Right atrium auricular region (tissue), 2 donors: ENCODE measurements at regions not wholly inside any gene's neighbourhood (a gene's known extent, or its start where the extent isn't known, plus 50 kb on each side); places are given as distances from the start of the nearest gene placed in this dataset.

Experiments
- DNase-seq: peaks from one replicate; pipeline ENCODE4 v3.0.0-alpha.2; 2019; ENCODE audit warnings: low spot score
- H3K27ac ChIP-seq, 2 donors: fragments of 200-600 bp; sonication (generic); 1 replicate in 1 of 2; 2 replicates in 1 of 2; pipeline ENCODE4 v1.5.1; 2016 to 2019
- H3K27me3 ChIP-seq, 2 donors: fragments of 200-600 bp; sonication (generic); one replicate each; pipeline versions ENCODE4 v1.5.1 to v1.6.0; 2017 to 2019
- H3K36me3 ChIP-seq: fragments of 200-600 bp; sonication (generic); one replicate; pipeline ENCODE4 v1.5.1; 2016
- H3K4me1 ChIP-seq, 2 donors: fragments of 200-600 bp; sonication (generic); one replicate each; pipeline versions ENCODE4 v1.5.1 to v1.6.0; 2017 to 2019
- H3K4me3 ChIP-seq, 2 donors: fragments of 200-600 bp; sonication (generic); 1 replicate in 1 of 2; 2 replicates in 1 of 2; pipeline ENCODE4 v1.5.1; 2017 to 2019; ENCODE audit warnings: mild to moderate bottlenecking in 1 of 2, moderate library complexity in 1 of 2
- H3K9me3 ChIP-seq, 2 donors: fragments of 200-600 bp; sonication (generic); one replicate each; pipeline ENCODE4 v1.5.1; 2019
- TF ChIP-seq, protein P1 (sequence below), 2 donors: fragments of 200-600 bp; sonication (generic); IDR thresholded peaks; one replicate each; pipeline ENCODE4 v1.5.1; 2019; ENCODE audit warnings: antibody characterized with exemption in 2 of 2

- Histone ChIP-seq H3K27ac (no peak overlapping the region), H3K9me3 (no peaks in the 10 kb centered on the region), H3K4me1 (no peaks in the 10 kb centered on the region), H3K4me3 (no peak overlapping the region), H3K27me3 (no peaks in the 10 kb centered on the region), H3K36me3 (no peaks in the 10 kb centered on the region)
- no peak for DNase-seq
- TF ChIP-seq, protein P1, sequence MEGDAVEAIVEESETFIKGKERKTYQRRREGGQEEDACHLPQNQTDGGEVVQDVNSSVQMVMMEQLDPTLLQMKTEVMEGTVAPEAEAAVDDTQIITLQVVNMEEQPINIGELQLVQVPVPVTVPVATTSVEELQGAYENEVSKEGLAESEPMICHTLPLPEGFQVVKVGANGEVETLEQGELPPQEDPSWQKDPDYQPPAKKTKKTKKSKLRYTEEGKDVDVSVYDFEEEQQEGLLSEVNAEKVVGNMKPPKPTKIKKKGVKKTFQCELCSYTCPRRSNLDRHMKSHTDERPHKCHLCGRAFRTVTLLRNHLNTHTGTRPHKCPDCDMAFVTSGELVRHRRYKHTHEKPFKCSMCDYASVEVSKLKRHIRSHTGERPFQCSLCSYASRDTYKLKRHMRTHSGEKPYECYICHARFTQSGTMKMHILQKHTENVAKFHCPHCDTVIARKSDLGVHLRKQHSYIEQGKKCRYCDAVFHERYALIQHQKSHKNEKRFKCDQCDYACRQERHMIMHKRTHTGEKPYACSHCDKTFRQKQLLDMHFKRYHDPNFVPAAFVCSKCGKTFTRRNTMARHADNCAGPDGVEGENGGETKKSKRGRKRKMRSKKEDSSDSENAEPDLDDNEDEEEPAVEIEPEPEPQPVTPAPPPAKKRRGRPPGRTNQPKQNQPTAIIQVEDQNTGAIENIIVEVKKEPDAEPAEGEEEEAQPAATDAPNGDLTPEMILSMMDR (IDR thresholded peaks at IDR 0.05) = no peak
Measured at GRCh38 chr6:90984066-90984465, 397.2 kb upstream of the MAP3K7 start.

DNA sequence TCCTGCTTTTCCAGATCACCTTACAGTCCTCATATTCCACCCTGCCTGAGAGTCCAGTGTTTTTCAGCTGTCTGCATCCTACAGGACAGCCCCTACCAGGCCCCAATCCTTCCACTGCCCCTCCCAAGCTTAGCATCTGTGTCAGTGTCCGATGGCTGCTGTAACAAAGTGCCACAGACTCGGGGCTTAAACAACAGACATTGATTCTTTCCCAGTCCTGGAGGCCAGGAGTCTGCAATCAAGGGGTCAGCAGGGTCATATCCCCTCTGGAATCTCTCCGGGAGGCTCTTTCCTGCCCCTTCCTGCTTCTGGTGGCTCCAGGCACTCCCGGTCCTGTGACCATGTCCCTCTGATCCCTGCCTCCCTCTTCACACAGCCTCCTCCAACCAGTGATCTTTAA, 396.6 kb upstream of the MAP3K7 start:
- Histone ChIP-seq H3K4me1 (no peaks in the 10 kb centered on the region), H3K27ac (no peak overlapping the region), H3K27me3 (no peaks in the 10 kb centered on the region), H3K36me3 (no peaks in the 10 kb centered on the region), H3K4me3 (no peak overlapping the region), H3K9me3 (no peaks in the 10 kb centered on the region)
- TF ChIP-seq, protein P1 (IDR thresholded peaks at IDR 0.05) = no peak
- no peak for DNase-seq

- DNase-seq = no peak
- TF ChIP-seq, protein P1 (IDR thresholded peaks at IDR 0.05) = no peak
- H3K9me3 ChIP-seq = no peaks in the 10 kb centered on the region
- no peaks in the 10 kb centered on the region for H3K4me1 ChIP-seq
- H3K36me3 ChIP-seq = no peaks in the 10 kb centered on the region
- no peak overlapping the region for H3K27ac ChIP-seq
- H3K27me3 ChIP-seq = no peaks in the 10 kb centered on the region
- H3K4me3 ChIP-seq = no peak overlapping the region
Measured at GRCh38 chr6:90982581-90982980, 395.7 kb upstream of the MAP3K7 start.

GRCh38 chr6:90982051-90982450, 395.2 kb upstream of the MAP3K7 start:
- no peak for DNase-seq
- no peaks in the 10 kb centered on the region for H3K36me3 ChIP-seq
- H3K27ac ChIP-seq = no peak overlapping the region
- H3K9me3 ChIP-seq = no peaks in the 10 kb centered on the region
- no peaks in the 10 kb centered on the region for H3K27me3 ChIP-seq
- H3K4me1 ChIP-seq = no peaks in the 10 kb centered on the region
- TF ChIP-seq, protein P1 (IDR thresholded peaks at IDR 0.05) = no peak
- H3K4me3 ChIP-seq = no peak overlapping the region

GRCh38 chr6:90978046-90978445, 391.2 kb upstream of the MAP3K7 start:
- Histone ChIP-seq H3K9me3 (no peaks in the 10 kb centered on the region), H3K27me3 (no peaks in the 10 kb centered on the region), H3K27ac (no peak overlapping the region), H3K4me1 (no peaks in the 10 kb centered on the region), H3K4me3 (no peak overlapping the region), H3K36me3 (no peaks in the 10 kb centered on the region)
- DNase-seq = no peak
- TF ChIP-seq, protein P1 (IDR thresholded peaks at IDR 0.05) = no peak

DNA sequence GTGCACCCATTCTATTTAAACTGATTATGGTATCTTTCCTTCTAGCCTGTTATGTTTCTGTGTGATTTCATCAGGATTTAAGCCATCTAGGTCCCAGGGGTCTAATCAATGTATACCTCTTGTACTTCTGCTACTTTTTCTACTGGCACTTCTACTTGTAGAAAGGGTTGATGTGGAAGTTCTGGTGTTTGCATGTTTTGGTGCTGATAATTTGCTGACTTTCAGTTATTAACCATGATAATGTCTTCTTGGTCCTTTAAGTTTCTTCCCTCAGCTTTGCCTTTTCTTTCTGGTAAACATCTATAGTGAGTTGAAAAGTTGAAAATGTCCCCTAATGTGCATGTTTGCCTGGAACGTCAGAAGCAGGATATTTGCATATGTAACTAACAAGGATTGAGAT, 390.6 kb upstream of the MAP3K7 start:
- Histone ChIP-seq H3K9me3 (no peaks in the 10 kb centered on the region), H3K27ac (no peak overlapping the region), H3K4me3 (no peak overlapping the region), H3K36me3 (no peaks in the 10 kb centered on the region), H3K27me3 (no peaks in the 10 kb centered on the region), H3K4me1 (no peaks in the 10 kb centered on the region)
- TF ChIP-seq, protein P1 (IDR thresholded peaks at IDR 0.05) = no peak
- DNase-seq = no peak
